ENCODE measurements at regions not wholly inside any gene's neighbourhood (a gene's known extent, or its start where the extent isn't known, plus 50 kb on each side); places are given as distances from the start of the nearest gene placed in this dataset.

DNA sequence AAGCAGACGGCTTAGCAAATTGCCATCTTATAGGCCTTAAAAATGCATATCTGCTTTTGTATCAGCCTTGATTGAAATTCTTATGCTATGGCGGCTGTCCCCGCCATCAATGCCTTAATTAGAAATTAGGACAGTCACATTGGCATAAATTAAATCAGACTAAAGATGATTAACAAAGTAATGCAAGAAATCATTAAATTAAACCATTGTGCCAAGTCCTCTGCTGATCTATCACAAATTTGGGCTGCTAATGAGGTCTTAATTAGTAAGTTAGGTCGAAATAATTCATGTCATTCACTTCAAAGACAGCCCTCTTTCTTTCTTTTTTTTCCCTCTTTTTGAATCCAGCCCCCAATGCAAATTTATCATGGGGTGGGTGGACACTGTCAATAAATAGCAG lies 159.3 kb downstream of the MIAT start:
- TF ChIP-seq, protein P1, sequence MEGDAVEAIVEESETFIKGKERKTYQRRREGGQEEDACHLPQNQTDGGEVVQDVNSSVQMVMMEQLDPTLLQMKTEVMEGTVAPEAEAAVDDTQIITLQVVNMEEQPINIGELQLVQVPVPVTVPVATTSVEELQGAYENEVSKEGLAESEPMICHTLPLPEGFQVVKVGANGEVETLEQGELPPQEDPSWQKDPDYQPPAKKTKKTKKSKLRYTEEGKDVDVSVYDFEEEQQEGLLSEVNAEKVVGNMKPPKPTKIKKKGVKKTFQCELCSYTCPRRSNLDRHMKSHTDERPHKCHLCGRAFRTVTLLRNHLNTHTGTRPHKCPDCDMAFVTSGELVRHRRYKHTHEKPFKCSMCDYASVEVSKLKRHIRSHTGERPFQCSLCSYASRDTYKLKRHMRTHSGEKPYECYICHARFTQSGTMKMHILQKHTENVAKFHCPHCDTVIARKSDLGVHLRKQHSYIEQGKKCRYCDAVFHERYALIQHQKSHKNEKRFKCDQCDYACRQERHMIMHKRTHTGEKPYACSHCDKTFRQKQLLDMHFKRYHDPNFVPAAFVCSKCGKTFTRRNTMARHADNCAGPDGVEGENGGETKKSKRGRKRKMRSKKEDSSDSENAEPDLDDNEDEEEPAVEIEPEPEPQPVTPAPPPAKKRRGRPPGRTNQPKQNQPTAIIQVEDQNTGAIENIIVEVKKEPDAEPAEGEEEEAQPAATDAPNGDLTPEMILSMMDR (IDR thresholded peaks at IDR 0.05; ENCODE audit: low read depth, low read length), result no peak
- TF ChIP-seq MYC (IDR thresholded peaks at IDR 0.05; ENCODE audit: low read depth, low read length), result no peak
- TF ChIP-seq POLR2A (IDR thresholded peaks at IDR 0.05; ENCODE audit: extremely low read depth, insufficient read length), result no peak
- TF ChIP-seq, protein P2, sequence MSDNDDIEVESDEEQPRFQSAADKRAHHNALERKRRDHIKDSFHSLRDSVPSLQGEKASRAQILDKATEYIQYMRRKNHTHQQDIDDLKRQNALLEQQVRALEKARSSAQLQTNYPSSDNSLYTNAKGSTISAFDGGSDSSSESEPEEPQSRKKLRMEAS (IDR thresholded peaks at IDR 0.05; ENCODE audit: low read depth, low read length), result no peak

DNA sequence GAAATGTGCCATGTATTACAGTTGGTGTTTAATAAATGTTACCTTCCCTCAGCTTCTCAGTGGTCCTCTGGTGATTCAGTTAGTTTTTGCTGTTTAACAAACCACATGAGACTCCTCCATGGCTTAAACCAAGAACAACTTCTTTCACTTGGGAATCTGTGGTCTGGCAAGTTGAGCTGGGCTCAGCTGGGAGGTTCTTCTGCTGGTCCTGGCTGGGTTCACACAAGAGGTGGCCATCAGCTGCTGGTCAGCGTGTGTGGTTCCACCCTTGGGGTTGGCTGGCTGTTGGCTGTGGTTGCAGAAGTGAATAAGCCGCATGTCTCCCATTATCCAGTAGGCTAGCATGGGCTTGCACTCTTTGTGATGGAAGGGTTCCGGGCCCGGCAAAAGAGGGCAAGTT lies 160.5 kb downstream of the MIAT start:
- DNase-seq (ENCODE audit: low read depth), result no peak
- TF ChIP-seq POLR2A (IDR thresholded peaks at IDR 0.05; ENCODE audit: extremely low read depth, insufficient read length), result no peak
- no peak overlapping the region for H3K4me3 ChIP-seq (ENCODE audit: low read depth, low read length)

More for the DNA sequence above, 159.3 kb downstream of the MIAT start:
- H3K4me3 ChIP-seq (ENCODE audit: low read depth, low read length), result no peak overlapping the region
- no peak for DNase-seq (ENCODE audit: low read depth)

DNA sequence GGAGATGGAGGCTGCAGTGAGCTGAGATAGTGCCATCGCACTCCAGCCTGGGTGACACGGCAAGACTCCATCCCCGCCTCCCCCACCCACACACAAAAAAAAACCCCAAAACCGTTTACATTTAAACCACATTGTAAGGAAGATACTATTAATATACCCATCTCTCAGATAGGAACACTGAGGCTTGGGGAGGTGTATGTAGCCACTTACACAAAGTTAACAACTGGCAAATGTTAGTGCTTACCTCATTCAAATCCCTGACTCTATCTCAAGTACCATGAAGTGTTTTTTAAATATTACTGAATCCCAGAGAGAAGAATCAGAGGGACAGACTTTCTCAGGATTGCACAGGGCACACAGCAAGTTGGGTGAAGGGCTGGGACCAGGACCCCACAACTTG lies 164.5 kb downstream of the MIAT start:
- no peak overlapping the region for H3K4me3 ChIP-seq (ENCODE audit: low read depth, low read length)
- TF ChIP-seq MYC (IDR thresholded peaks at IDR 0.05; ENCODE audit: low read depth, low read length), result no peak
- no peak for TF ChIP-seq POLR2A (IDR thresholded peaks at IDR 0.05; ENCODE audit: extremely low read depth, insufficient read length)
- DNase-seq (ENCODE audit: low read depth), result no peak

DNA sequence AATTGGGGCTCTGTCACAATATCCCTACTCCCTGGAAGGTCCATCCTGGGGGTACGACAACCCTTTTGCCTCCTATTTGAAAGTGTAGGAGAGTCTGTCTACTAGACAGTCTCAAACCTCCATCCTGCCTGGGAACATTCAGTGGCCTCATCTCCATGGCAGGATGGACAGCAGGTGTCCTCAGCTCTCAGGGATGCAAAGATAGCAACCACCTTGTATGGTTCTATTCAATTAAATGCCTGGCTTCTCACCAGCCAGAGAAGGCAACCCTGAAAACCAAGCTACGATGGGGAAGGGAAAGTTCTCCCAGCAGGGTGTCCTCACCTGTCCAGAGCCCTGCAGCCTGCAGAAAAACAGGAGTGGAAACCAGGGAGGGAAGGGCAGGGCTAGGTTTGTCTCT lies 164.9 kb downstream of the MIAT start:
- no peak for DNase-seq (ENCODE audit: low read depth)
- H3K4me3 ChIP-seq (ENCODE audit: low read depth, low read length), result no peak overlapping the region
- TF ChIP-seq, protein P1 (IDR thresholded peaks at IDR 0.05; ENCODE audit: low read depth, low read length), result no peak
- no peak for TF ChIP-seq MYC (IDR thresholded peaks at IDR 0.05; ENCODE audit: low read depth, low read length)
- no peak for TF ChIP-seq POLR2A (IDR thresholded peaks at IDR 0.05; ENCODE audit: extremely low read depth, insufficient read length)
- TF ChIP-seq, protein P2 (IDR thresholded peaks at IDR 0.05; ENCODE audit: low read depth, low read length), result no peak

DNA sequence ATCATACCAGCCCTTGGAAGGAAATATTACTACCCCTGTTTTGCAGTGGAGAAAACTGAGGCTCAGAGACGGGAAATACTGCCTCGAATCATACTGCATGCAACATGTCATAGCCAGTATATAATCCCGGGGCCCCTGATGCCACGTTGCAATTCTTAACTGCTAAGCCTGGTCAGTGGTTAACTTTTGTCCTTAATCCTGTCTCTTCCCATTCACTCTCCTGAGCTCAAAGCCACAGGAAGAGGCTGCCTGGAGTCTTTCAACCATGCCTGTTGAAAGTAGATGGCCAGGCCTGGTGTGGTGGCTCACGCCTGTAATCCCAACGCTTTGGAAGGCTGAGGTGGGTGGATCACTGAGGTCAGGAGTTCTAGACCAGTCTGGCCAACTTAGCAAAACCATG lies 166.6 kb downstream of the MIAT start:
- no peak overlapping the region for H3K4me3 ChIP-seq (ENCODE audit: low read depth, low read length)
- DNase-seq (ENCODE audit: low read depth), result no peak
- no peak for TF ChIP-seq MYC (IDR thresholded peaks at IDR 0.05; ENCODE audit: low read depth, low read length)
- no peak for TF ChIP-seq POLR2A (IDR thresholded peaks at IDR 0.05; ENCODE audit: extremely low read depth, insufficient read length)
- TF ChIP-seq, protein P2 (IDR thresholded peaks at IDR 0.05; ENCODE audit: low read depth, low read length), result no peak
- TF ChIP-seq, protein P1 (IDR thresholded peaks at IDR 0.05; ENCODE audit: low read depth, low read length), result no peak

DNA sequence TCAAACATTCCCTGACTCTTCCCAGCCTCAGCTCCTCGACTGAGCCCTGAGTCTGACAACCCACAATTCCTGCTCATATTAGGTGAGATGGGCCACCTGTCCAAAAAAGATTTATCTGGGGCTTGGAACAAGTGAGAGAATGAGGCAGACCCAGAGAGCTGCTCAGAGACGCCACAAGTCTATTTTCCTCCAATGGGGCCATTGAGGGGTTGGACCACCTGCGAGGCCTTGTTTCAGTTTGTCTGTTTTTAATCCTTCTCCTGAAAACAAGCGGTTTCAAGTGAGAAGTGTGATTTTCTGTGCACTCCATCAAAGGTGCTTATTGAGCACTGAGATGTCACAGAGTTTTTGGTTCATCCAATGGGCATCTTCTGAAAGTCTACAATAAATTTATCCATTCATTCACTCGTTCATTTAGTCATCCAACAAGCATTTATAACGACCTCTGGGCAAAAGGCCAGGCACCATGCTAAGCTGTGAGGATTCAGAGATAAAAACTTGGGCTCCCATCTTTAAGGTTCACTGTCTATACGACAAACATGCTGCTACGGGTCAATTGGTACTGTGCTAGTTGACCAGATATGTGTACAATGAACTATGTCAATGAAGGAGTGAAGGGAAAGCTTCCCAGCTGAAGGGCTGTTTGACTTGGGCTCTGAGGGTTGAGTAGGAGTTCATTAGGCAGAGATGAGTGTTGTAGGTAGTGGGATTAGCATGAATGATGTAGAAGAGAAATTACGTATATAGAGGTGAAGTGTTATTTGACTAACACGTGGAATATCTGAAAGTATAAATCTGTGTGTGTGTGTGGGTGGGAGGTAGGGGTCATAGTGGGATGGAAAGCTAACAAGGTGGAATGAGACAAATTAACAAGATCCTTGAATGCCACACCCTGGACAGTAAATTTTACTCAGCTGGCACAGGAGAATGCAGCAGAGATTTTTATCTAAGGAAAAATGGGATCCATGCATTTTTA lies 168.9 kb downstream of the MIAT start:
- H3K4me3 ChIP-seq (ENCODE audit: low read depth, low read length), result no peak overlapping the region
- no peak for TF ChIP-seq MYC (IDR thresholded peaks at IDR 0.05; ENCODE audit: low read depth, low read length)
- DNase-seq (ENCODE audit: low read depth), result no peak

DNA sequence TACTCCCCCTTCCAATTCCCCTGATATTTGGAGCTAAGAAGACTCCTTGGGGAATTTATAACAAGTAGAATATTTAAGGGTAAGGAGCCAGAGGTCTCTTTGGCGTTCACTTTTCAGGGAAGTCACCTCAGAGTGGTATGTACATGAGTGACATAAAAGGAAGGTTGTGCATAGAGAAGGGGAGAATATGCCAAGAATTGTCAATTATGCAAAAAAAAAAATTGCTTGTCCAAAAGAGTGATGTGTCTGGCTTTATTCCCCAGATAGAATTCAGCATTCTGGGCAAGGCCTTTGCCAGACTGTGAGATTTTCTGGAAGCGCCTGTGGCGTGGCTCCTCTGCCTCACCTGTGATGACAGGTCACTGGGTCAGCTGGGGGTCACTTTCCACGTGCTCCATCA lies 170.2 kb downstream of the MIAT start:
- TF ChIP-seq, protein P1 (IDR thresholded peaks at IDR 0.05; ENCODE audit: low read depth, low read length), result no peak
- no peak for TF ChIP-seq MYC (IDR thresholded peaks at IDR 0.05; ENCODE audit: low read depth, low read length)
- TF ChIP-seq, protein P2 (IDR thresholded peaks at IDR 0.05; ENCODE audit: low read depth, low read length), result no peak
- no peak for TF ChIP-seq POLR2A (IDR thresholded peaks at IDR 0.05; ENCODE audit: extremely low read depth, insufficient read length)
- no peak overlapping the region for H3K4me3 ChIP-seq (ENCODE audit: low read depth, low read length)
- no peak for DNase-seq (ENCODE audit: low read depth)

Data from NB4 (cell line).